NCI-H187 (cell line): ENCODE measurements at regions not wholly inside any gene's neighbourhood (a gene's known extent, or its start where the extent isn't known, plus 50 kb on each side); places are given as distances from the start of the nearest gene placed in this dataset.

Source experiments
- DNase-seq, 2 experiments: peaks; one replicate each; lab custom pipeline; 2025; lab: John Stamatoyannopoulos, UW

DNA sequence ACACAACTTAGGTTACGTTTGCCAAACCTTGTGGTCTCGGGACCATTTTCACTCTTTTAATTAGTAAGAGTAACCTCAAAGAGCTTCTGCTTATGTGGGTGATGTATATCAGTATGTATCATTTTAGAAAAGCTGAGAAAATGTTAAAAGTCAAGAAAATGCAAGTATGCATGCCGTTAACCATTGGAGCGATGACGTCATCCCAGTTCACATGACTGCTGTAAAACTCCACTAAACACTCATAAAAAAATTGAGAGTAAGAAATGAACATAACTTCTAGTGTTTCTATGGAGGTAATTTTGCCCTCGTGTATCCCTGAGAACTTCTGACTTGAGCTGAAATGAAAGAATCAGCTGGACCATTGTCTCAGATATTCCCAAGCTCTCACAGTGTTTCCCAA, 250.0 kb upstream of the CDH4 start:
- no peak for DNase-seq

DNA sequence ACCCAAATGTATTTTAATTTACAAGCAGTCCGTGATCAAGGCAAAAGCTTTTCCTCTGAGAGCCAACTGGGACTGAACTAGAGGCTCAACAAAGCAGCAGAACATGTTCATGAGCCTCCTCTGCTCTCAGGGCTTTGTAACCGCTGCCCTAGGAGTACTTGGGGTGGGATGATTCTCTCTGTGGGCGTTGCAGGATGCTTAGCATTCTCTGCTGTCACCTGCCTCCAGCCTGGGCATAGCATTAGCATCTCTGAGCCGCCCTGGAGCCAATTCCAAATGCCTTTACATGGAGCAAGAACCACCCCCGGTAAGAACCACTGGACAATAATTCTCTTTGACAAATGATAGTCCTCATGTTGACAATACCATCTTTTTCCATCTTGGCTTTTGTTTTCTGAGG, 237.6 kb upstream of the CDH4 start:
- DNase-seq: no peak

DNA sequence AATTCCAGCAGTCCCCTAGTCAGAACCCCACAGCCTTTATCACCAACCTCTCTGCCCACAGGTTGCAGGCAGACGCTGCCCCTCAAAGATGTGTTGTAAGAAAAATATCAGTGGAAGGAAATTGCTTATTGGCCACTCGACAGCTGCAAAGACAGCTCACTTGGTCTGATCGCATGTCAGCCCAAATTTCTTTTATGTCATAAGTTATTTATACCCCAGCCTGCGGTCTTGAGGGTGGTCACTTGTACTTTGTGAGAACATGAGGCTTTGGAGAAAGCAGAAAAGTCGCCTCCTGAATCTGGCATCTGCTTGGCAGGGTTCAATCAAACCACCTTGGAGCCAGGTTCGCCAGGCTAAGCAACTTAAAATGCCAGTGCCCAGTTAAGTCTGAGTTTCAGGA, 236.5 kb upstream of the CDH4 start:
- no peak for DNase-seq

DNA sequence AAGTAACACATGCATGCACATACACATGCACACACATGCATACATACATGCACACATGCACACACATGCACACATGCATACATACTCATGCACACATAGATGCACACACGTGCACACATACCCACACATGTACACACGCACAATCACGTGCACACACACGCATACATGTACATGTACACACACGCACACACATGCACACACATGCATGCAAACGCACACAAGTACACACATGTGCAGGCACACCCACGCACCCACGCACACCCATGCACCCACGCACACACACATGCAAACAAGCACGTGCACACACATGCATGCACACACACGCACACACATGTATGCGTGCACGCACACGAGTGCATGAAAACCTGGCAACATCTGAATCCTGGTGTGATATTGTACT, 232.7 kb upstream of the CDH4 start:
- DNase-seq: no peak

DNA sequence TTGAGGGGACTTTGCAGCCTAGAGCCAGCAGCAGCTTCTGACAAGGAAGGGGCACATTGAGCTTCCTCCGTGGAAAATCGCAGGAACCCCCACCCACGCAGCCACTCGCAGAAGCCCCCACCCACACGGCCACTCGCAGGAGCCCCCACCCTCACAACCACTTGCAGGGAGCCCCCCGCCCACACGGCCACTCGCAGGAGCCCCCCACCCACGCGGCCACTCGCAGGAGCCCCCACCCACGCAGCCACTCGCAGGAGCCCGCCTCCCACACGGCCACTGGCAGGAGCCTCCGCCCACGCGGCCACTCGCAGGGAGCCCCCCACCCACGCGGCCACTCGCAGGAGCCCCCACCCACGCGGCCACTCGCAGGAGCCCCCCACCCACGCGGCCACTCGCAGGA, 228.4 kb upstream of the CDH4 start:
- DNase-seq: no peak

DNA sequence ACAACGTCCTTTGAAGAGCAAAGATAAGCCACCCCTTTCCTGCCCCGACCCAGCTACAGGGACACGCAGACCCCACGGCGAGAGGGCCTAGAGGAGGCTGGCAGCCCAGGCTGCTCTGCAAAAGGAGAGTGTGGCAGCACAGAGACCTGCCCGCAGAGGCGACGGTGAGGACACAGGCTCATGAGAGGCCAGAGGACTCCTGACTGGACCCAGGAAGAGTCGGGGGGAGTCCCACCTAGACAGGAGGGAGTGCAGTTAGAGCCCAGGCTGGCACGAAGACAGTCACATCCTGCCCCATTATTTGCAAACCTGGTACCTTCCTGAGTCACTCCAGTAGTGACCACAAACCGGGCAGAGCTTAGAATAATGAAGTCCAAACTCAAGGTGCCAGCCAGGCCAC, 227.7 kb upstream of the CDH4 start:
- DNase-seq: no peak

DNA sequence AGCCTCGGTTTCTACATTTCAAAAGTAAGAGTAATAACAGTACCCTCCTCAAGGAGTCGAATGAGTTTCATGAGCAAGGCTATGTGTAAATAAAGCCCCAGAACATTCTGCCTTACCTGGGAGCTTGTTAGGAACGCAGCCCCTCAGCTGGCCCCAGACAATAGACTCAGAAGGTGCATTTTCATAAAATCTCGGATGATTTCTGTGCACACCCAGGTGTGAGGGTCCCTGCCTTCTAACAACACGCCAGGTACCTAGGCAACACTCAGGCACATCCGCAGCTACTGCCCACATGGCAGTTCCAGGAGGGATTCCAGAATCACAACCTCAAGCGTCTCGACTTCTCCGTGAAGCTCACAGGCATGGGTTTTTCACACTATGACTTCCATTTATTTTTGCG, 226.5 kb upstream of the CDH4 start:
- DNase-seq: no peak

DNA sequence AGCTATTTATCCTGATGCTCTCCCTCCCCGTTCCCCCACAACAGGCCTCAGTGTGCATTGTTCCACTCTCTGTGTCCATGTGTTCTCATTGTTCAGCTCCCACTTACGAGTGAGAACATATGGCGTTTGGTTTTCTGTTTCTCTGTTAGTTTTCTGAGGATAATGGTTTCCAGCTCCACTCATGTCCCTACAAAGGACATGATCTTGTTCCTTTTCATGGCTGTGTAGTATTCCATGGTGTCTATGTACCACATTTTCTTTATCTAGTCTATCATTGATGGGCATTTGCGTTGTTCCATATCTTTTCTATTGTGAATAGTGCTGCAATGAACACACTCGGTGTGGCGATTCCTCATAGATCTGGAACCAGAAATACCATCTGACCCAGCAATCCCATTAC, 225.9 kb upstream of the CDH4 start:
- DNase-seq: no peak

DNA sequence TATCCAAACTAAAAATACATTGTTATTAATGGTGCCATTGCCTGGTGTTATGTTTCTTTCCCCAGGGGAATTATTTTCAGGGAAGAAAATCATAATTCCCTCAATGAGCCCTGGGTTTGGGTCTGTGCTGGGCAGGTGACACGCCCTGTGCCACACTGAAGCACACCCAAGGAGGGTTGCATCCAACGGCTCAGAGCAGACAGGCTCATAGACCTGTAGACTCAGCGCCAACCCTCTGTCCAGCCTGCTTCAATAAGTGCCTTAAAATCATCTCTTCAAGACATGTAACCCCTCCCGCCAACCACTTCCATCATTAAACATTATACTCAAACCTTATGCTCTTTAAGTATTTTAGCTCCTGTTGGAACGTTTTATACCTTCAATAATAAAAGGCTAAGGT, 225.3 kb upstream of the CDH4 start:
- no peak for DNase-seq

DNA sequence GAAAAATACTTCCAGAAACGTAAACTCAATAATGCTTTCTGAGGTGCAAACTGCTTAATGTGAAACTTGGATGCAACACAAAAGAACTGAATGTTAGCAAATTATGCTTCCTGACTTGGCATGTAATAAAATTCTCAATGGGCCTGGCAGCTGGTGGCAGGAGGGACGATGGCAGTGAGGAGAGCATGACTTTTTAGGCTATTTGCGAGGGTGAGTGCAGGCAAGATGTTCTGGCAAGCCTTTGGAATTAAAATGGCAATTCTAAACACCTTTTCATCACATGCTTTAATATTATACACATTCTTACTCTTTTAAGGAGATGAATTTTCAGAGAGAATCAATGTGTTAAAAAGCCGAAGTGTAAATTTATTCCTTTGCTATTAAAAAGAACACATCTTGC, 224.8 kb upstream of the CDH4 start:
- DNase-seq: no peak

DNA sequence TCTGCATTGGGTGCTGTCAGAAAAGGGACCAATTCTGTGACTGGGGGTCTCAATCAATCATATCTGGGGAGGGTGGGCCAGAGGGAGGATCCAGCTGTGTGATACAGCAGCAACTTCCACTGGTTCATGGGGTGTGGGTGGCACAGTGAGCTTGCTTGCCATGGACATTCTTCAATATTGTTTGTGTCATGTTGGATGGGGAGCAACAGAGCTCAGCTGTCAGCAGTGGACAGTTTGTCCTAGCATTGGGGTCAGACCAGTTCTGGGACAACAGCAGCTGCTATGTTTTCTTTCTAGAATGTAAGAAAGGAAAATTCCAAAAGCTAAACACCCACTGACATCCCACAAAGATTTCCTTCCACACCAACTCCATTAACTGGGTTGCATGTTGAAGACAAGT, 221.9 kb upstream of the CDH4 start:
- no peak for DNase-seq

DNA sequence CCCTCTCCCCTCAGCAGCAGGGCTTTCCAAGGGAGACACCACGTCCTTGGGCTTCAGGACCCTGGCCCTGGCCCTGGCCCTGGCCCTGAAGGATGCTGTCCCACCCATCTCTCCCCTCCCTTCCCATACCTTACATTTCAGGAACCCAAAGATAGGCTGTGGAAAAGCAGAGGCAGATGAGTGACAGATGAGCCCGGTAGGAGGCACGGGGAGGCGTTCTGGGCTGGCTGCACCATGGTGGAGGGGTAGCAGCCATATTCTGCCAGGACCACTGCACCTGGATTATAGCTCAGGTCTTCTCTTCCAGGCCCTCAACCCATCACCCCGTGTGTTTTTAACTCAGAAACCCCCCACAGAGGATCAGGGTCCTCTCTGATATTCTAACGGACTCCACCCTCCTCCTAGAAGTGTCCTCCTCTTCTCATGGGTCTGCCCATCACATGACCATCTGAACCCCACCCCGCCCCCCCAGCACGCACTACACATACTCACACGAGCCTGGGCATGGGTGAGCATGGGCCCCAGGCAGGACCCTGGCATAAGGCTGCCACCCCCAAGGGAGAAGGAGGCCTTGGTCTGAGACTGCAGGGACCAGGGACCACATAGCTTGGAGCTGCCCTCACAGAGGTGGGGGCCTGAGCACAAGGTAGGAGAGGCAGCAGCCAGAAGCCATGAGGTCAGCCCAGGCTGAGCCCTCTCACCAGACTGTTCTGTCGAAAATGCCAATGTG, 220.8 kb upstream of the CDH4 start:
- DNase-seq: no peak

DNA sequence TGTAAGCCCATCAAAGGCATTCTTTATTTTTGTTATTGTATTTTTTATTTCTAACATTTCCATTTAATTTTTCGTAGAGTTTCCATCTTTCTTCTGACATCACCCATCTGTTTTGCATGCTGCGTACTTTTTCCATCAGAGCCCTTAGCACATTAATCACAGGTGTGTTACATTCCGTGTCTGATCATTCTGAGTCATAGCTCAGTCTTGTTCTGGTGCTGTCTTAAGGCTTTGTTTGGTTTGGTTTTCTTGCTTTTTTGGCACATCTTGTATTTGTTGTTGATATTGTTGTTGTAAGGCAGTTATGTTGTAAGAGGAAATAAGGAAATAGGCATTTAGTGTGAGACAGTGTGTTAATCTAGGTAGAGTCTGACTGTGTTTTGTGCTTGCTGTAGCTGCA, 214.6 kb upstream of the CDH4 start:
- no peak for DNase-seq

DNA sequence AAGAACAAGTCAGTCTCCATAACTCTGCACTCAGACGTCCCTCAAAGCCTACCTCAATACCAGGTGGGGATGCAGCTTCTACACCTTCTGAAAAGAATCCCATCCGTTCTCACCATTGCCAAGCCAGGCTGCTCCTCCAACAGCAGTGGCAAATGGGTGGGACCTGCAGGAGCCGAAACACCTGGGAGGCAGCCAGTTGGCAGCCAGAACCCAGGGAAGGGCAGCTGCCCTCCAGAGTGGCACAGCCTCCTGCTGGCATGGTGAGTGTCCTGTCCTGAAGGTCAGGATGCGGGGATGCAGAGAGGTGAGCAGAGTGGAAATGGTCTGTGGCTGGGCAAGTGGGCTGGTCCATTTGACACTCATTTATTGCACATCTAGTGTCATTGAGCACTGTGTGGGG, 210.6 kb upstream of the CDH4 start:
- no peak for DNase-seq

DNA sequence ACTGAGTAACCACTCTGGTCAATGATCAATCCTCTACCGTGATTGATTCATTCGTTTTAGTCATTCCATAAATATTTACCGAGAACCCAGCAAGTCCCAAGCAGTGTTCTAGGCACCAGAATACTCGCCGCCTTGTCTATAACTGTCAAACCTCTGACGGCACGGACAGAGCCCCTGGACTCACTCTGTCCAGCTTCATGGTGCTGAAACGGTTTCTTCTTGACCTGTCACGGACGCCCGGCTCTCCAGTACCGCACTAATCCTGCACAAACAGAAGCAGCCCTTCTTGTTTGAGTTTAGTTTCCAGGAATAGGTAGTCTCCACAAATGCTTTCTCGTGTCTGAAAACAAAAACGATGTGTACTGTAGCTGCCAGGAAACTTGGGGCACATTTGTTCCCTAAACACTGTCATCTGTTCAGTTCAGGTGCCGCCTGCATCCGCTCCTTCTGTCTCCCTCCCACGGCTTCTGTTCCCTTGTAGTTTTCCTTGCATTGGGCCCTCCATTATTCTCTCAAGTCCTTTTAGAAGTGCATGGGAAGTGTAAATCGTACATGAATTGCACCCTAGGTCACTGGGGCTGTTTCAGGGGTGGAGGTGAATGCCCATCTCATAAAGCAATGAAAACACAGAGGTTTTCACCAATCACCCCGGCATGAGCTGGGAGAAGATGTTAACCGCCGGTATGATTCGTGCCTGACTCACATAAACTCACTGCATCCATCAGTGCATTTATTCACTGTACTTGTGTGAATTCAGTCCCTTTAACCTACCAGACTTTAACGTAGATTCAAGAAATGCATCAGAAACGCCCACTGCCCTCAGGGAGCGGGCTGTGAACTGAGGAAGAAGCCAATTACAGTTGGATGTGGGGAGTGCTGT, 209.3 kb upstream of the CDH4 start:
- no peak for DNase-seq

DNA sequence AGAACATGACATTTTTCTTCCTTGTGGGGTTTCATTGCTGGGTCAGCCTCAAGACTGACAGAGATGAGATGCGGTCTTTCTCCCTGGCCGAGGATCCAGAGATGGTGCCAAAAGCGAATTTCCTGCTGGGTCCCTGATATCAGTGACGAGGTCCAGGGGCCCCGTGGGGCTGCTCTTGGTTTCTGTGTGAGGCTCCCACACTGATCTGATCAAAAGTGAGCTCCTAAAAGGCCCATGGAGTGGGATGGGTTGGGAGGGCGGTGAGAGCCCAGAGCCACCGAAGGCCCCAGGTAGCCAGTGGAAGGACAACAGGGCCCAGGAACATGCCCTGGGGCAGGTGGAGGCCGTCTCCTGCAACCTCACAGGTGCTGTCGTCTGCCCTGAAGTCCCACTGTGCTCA, 208.4 kb upstream of the CDH4 start:
- no peak for DNase-seq

DNA sequence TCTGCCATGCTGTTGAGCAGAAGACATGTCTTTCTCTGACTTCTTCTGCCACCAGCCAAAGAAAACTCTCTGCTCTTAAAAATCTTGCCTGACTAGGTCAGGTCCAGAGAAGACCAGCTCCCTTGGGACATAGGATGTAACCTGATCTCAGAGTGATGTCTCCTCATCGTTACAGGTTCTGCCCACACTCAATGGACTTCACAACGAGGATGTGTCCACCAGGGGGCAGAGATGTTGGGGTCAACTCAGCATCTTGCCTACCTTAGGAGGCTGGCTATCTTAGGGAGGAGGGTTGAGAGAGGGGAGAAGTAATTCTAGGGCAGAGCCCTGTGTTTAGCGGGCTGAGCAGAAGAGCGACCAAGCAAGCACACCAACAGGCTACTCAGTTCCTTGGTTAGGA, 207.6 kb upstream of the CDH4 start:
- no peak for DNase-seq

DNA sequence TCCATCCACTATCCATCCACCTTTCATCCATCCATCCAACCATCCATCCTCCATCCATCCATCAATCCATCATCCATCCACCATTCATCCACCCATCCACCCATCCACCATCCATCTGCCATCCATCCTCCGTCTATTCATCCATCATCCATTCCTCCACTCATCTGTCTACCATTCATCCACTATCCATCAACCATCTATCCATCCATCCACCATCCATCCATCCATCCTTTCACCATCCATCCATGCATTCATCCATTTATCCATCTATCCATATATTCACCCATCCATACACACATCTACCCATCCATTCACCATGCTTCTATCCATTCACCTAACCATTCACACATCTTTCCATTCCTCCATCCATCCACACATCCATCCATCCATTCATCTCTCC, 207.0 kb upstream of the CDH4 start:
- DNase-seq: no peak

DNA sequence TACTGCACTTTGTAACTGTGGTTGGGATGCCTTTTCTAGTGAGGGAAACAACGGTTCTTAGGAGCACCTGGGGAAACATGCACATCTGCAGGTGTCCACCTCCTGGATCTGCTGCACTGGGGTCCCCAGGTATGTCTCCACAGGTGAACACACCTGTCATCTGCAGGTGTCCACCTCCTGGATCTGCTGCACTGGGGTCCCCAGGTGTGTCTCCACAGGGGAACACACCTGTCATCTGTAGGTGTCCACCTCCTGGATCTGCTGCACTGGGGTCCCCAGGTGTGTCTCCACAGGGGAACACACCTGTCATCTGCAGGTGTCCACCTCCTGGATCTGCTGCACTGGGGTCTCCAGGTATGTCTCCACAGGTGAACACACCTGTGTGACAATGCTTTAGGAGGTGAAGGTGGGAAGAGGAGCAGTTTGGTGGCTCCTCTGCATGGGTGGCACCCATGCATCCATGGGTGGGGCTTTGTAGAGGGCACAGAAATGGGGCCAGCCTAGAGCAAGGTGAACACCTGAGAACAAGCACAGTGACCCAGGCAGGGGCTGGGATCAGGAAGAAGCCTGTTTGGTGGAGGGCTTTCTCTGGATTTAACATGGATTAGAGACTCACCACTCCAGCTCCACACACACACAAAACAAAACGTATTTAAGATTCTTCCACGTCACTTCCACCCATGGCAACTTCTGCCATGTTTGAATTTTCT, 206.0 kb upstream of the CDH4 start:
- DNase-seq: no peak

DNA sequence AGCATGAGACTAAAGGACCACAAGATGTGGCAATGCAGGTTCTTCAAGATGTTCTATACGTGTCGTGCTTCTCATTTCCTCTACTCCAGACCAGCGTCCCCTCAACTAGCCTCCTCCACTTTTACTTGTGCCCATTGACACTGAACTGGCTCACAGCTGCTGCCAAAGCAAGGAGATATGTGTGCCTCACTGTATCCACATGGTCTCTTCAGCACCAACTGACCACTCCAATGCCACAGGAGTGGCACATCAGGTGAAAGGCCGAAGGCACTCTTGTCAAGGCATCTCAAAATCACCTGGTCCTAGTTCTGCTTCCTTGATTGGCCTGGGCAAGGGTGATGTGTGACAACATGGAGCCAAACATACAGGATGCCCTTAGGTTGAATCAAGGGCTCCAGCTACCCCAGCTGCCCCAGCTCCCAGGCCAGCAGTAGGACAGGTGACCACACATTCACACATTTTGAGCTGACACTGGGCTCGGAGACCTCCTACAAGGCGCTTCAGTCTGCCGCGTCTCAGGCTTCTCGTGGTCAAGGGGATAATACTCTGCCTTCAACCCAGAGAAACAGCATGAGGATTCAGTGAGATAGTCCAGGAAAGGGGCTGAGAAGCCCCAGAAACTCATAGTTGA, 205.2 kb upstream of the CDH4 start:
- DNase-seq: no peak

DNA sequence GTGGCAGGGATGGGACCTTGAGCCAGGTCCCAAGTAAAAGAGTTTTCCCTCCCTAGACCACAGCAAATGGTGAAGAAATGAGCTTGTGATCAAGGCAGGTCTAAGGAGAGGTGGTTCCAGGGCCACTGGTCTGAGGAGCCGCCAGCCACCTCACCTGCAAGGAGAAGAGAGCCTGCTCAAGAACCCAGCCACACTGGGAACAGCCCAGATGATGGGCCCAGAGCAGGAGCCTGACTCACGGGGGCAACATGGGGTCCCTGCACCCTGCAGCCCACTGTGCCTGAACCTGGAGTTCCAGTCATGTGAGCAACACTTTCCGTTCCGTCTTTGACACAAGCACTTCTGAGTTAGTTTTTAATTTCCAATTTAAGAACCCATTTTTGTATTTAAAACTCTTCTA, 204.5 kb upstream of the CDH4 start:
- DNase-seq: no peak

DNA sequence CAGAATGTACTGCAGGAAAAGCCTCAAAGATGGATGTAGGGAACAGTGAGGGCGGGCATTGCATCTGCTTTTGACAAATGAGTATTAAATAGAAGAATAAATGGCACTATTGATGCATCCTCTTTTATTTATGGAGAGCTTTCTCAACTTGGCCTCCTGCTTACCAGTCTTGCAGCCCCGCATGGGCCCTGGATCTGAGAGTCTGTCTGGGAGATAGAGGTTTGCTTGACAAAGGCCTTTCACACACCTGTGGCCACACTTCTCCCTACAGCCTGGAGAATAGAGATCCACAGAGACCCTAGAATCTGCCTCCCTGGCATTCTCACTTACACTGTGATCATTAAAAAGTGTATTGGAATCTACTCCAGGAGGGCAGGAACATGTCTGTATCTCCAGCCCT, 203.8 kb upstream of the CDH4 start:
- no peak for DNase-seq

DNA sequence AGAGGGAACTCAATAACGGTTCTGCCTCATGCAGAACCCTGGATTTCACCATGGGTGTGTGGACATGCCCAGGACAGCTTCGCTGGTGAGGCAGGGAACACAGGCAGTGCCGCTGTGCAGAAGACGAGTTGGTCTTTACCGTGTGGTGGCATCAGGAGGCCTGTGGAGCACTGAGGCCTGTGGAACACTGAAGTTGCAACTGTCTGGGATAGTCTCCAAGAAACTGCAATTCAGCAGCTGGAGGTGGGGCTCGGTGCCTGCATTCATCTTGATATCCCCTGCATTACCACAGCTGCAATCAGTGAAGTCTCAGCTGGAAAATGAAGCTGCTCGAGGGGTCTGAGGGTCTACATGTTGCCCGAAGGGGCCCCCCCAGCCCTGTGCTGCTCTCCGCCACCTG, 202.4 kb upstream of the CDH4 start:
- no peak for DNase-seq
